ENCODE measurements at regions not wholly inside any gene's neighbourhood (a gene's known extent, or its start where the extent isn't known, plus 50 kb on each side); places are given as distances from the start of the nearest gene placed in this dataset.
A peak's percentile ranks its signal among the peaks of the same experiment; 100 is the strongest.

- DNase-seq (ENCODE audit: low spot score), result no peak
- no peak for TF ChIP-seq CTCF (IDR thresholded peaks at IDR 0.05; ENCODE audit: extremely low read depth, missing control alignments)
These were observed 247.8 kb downstream of the OTOL1 start for GRCh38 chr3:161744366-161744765.

- no peak for DNase-seq (ENCODE audit: low spot score)
- TF ChIP-seq CTCF (IDR thresholded peaks at IDR 0.05; ENCODE audit: extremely low read depth, missing control alignments), result no peak
These were observed 249.1 kb downstream of the OTOL1 start for GRCh38 chr3:161745741-161746140.

GRCh38 chr3:161748049-161748448, 251.4 kb downstream of the OTOL1 start:
- no peak for TF ChIP-seq CTCF (IDR thresholded peaks at IDR 0.05; ENCODE audit: extremely low read depth, missing control alignments)
- no peak for DNase-seq (ENCODE audit: low spot score)

- DNase-seq (ENCODE audit: low spot score), result no peak
- no peak for TF ChIP-seq CTCF (IDR thresholded peaks at IDR 0.05; ENCODE audit: extremely low read depth, missing control alignments)
These were observed 257.9 kb downstream of the OTOL1 start for GRCh38 chr3:161754420-161755053.

- TF ChIP-seq CTCF (IDR thresholded peaks at IDR 0.05; ENCODE audit: extremely low read depth, missing control alignments), result no peak
- no peak for DNase-seq (ENCODE audit: low spot score)
These were observed 262.8 kb downstream of the OTOL1 start for GRCh38 chr3:161759444-161759843.

- no peak for DNase-seq (ENCODE audit: low spot score)
- no peak for TF ChIP-seq CTCF (IDR thresholded peaks at IDR 0.05; ENCODE audit: extremely low read depth, missing control alignments)
These were observed 269.7 kb downstream of the OTOL1 start for GRCh38 chr3:161766331-161766730.

- TF ChIP-seq CTCF (IDR thresholded peaks at IDR 0.05; ENCODE audit: extremely low read depth, missing control alignments), result no peak
- peak; percentile 10 for DNase-seq (ENCODE audit: low spot score)
These were observed 274.1 kb downstream of the OTOL1 start for GRCh38 chr3:161770484-161771386.
